ENCODE measurements at regions not wholly inside any gene's neighbourhood (a gene's known extent, or its start where the extent isn't known, plus 50 kb on each side); places are given as distances from the start of the nearest gene placed in this dataset.

DNA sequence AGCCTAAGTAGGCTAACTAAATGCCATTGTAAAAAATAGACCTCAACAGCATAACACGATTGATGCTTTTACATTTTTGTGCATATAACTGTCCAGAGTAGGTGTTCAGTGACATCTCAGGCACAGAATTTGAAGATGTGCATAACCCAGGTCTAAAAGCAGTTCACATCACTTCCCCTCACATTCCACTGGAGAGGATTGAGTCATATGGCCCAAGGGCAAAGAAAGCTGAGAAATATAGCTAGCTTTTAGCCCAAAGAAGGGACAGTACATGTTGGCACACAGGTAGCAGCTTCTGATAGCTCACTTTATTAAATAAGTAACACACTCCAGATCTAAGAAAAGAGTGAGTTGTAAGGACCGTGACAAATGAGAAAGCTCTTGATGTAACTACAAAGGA is 2259.5 kb upstream of the WWC1 start:
- TF ChIP-seq TCF4 (CRISPR knock-in tag; IDR thresholded peaks at IDR 0.05; ENCODE audit: borderline replicate concordance), result no peak
- TF ChIP-seq SNAI2 (CRISPR knock-in tag; IDR thresholded peaks at IDR 0.05), result no peak
- TF ChIP-seq, protein P1, sequence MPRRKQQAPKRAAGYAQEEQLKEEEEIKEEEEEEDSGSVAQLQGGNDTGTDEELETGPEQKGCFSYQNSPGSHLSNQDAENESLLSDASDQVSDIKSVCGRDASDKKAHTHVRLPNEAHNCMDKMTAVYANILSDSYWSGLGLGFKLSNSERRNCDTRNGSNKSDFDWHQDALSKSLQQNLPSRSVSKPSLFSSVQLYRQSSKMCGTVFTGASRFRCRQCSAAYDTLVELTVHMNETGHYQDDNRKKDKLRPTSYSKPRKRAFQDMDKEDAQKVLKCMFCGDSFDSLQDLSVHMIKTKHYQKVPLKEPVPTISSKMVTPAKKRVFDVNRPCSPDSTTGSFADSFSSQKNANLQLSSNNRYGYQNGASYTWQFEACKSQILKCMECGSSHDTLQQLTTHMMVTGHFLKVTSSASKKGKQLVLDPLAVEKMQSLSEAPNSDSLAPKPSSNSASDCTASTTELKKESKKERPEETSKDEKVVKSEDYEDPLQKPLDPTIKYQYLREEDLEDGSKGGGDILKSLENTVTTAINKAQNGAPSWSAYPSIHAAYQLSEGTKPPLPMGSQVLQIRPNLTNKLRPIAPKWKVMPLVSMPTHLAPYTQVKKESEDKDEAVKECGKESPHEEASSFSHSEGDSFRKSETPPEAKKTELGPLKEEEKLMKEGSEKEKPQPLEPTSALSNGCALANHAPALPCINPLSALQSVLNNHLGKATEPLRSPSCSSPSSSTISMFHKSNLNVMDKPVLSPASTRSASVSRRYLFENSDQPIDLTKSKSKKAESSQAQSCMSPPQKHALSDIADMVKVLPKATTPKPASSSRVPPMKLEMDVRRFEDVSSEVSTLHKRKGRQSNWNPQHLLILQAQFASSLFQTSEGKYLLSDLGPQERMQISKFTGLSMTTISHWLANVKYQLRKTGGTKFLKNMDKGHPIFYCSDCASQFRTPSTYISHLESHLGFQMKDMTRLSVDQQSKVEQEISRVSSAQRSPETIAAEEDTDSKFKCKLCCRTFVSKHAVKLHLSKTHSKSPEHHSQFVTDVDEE (CRISPR knock-in tag; IDR thresholded peaks at IDR 0.05), result no peak
- no peak for TF ChIP-seq GLIS3 (CRISPR knock-in tag; IDR thresholded peaks at IDR 0.05)
- TF ChIP-seq, protein P2, sequence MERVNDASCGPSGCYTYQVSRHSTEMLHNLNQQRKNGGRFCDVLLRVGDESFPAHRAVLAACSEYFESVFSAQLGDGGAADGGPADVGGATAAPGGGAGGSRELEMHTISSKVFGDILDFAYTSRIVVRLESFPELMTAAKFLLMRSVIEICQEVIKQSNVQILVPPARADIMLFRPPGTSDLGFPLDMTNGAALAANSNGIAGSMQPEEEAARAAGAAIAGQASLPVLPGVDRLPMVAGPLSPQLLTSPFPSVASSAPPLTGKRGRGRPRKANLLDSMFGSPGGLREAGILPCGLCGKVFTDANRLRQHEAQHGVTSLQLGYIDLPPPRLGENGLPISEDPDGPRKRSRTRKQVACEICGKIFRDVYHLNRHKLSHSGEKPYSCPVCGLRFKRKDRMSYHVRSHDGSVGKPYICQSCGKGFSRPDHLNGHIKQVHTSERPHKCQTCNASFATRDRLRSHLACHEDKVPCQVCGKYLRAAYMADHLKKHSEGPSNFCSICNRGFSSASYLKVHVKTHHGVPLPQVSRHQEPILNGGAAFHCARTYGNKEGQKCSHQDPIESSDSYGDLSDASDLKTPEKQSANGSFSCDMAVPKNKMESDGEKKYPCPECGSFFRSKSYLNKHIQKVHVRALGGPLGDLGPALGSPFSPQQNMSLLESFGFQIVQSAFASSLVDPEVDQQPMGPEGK (CRISPR knock-in tag; IDR thresholded peaks at IDR 0.05; ENCODE audit: borderline replicate concordance), result no peak
- no peak for TF ChIP-seq OSR1 (CRISPR knock-in tag; IDR thresholded peaks at IDR 0.05)
- no peak for TF ChIP-seq ZFP3 (CRISPR knock-in tag; IDR thresholded peaks at IDR 0.05)
- TF ChIP-seq CREB5 (CRISPR knock-in tag; IDR thresholded peaks at IDR 0.05; ENCODE audit: low read depth), result no peak
- no peak for TF ChIP-seq ZFP30 (CRISPR knock-in tag; IDR thresholded peaks at IDR 0.05)
- no peak for TF ChIP-seq ESRRG (CRISPR knock-in tag; IDR thresholded peaks at IDR 0.05)
- TF ChIP-seq RARB (CRISPR knock-in tag; IDR thresholded peaks at IDR 0.05), result no peak
- no peak for TF ChIP-seq POU6F1 (CRISPR knock-in tag; IDR thresholded peaks at IDR 0.05; ENCODE audit: borderline replicate concordance, low read depth)
- no peak for TF ChIP-seq TOX (CRISPR knock-in tag; IDR thresholded peaks at IDR 0.05; ENCODE audit: borderline replicate concordance)
- no peak for TF ChIP-seq ZNF8 (CRISPR knock-in tag; IDR thresholded peaks at IDR 0.05)

Data from SK-N-SH treated with all-trans-retinoic acid at 6 μM for 48 hours (cell line).